HepG2 (cell line): ENCODE measurements at regions not wholly inside any gene's neighbourhood (a gene's known extent, or its start where the extent isn't known, plus 50 kb on each side); places are given as distances from the start of the nearest gene placed in this dataset.

Experiments used
- ATAC-seq: fragments of 200-7000 bp; cut with Tn5 transposase; 3 replicates; pipeline ENCODE4 v1.9.1; 2020; ENCODE audit warnings: mild to moderate bottlenecking, moderate library complexity
- BruUV-seq: library from RNA; stranded (reverse); fragments of 400-500 nt; replicated peaks from 2 replicates; lab custom pipeline; 2021; lab: Mats Ljungman, UMichigan
- CTCF ChIA-PET: fragments of 300-600 bp; formaldehyde crosslinking; extraction: SDS; loops from one replicate; lab custom pipeline; 2021; ENCODE audit warnings: low total read pairs, inconsistent platforms, low intra/inter-chr PET ratio; lab: Yijun Ruan, JAX
- POLR2A ChIA-PET: fragments of 350-600 bp; sonication (Branson Sonifier 250); formaldehyde crosslinking; loops from one replicate; lab custom pipeline; 2020; ENCODE audit warnings: antibody characterized with exemption, inconsistent platforms; lab: Yijun Ruan, JAX
- DNase-seq: peaks from one replicate; pipeline ENCODE4 v3.0.0-alpha.2; 2015; ENCODE audit warnings: low spot score
- FAIRE-seq: peaks from 3 replicates; lab custom pipeline; 2011; peaks lifted over from hg19 to GRCh38; lab: Jason Lieb, UNC
- H2AFZ ChIP-seq: one replicate; pipeline ENCODE4 v1.6.1; 2011; ENCODE audit warnings: low read length, inconsistent platforms
- H3K27ac ChIP-seq: fragments of 300-600 bp; 3 replicates; pipeline ENCODE4 v1.8.0; 2011; ENCODE audit warnings: mixed run types, mild to moderate bottlenecking, mixed read lengths, low read length, inconsistent platforms; ENCODE audit not compliant: insufficient read depth; ENCODE audit errors: extremely low read length
- H3K27me3 ChIP-seq, 2 experiments: fragments of 200-600 bp in 1 of 2; 2 replicates in 1 of 2; 3 replicates in 1 of 2; pipeline versions ENCODE4 v1.6.0 to v1.8.0; 2011; ENCODE audit warnings: low read length in 2 of 2, mild to moderate bottlenecking in 2 of 2, moderate library complexity in 2 of 2, inconsistent platforms in 1 of 2; ENCODE audit not compliant: insufficient read depth in 2 of 2, control insufficient read depth in 1 of 2
- H3K36me3 ChIP-seq, 2 experiments: fragments of 200-600 bp in 1 of 2; replicated peaks in 1 of 2; 2 replicates in 1 of 2; 3 replicates in 1 of 2; pipeline versions ENCODE4 v1.5.1 to v1.8.0; 2011; ENCODE audit warnings: low read length in 2 of 2, inconsistent platforms in 1 of 2; ENCODE audit not compliant: insufficient read depth in 2 of 2, control insufficient read depth in 1 of 2
- H3K4me1 ChIP-seq: 2 replicates; pipeline ENCODE4 v1.5.1; 2012; ENCODE audit warnings: low read length, inconsistent platforms; ENCODE audit not compliant: insufficient read depth
- H3K4me2 ChIP-seq: 2 replicates; pipeline ENCODE4 v1.6.0; 2011; ENCODE audit warnings: low read depth, low read length, inconsistent platforms
- H3K4me3 ChIP-seq, 3 experiments: fragments of 200-600 bp in 1 of 3; sonication (generic), shearing (Covaris generic) in 1 of 3; replicated peaks in 1 of 3; 2 replicates each; pipeline ENCODE4 v1.5.1; 2011 to 2016; ENCODE audit warnings: low read length in 3 of 3, inconsistent platforms in 2 of 3, low read depth in 2 of 3, mild to moderate bottlenecking in 2 of 3, control low read depth in 1 of 3, mixed read lengths in 1 of 3; ENCODE audit not compliant: insufficient read depth in 1 of 3
- H3K79me2 ChIP-seq: one replicate; pipeline ENCODE4 v1.6.1; 2011; ENCODE audit warnings: low read length, inconsistent platforms; ENCODE audit not compliant: insufficient read depth
- H3K9ac ChIP-seq: 2 replicates; pipeline ENCODE4 v1.6.0; 2011; ENCODE audit warnings: mild to moderate bottlenecking, low read depth, low read length, inconsistent platforms; ENCODE audit not compliant: insufficient read depth
- H3K9me3 ChIP-seq: 2 replicates; pipeline ENCODE4 v1.5.1; 2012; ENCODE audit warnings: mild to moderate bottlenecking, low read length
- H4K20me1 ChIP-seq: 2 replicates; pipeline ENCODE4 v1.6.0; 2011; ENCODE audit warnings: inconsistent platforms, mild to moderate bottlenecking, low read length, moderate library complexity; ENCODE audit not compliant: insufficient read depth
- ARNT ChIP-seq: fragments of 450-650 bp; IDR thresholded peaks from 2 replicates; pipeline ENCODE4 v1.6.1; 2017
- ATF7 ChIP-seq, 2 experiments: fragments of 450-650 bp in 1 of 2; sonication (generic) in 1 of 2; formaldehyde crosslinking in 1 of 2; IDR thresholded peaks; 2 replicates each; pipeline versions ENCODE4 v1.4.0 to v1.6.1; 2016 to 2020; ENCODE audit warnings: antibody characterized with exemption in 1 of 2, mild to moderate bottlenecking in 1 of 2, missing genetic modification reagents in 1 of 2
- EHMT2 ChIP-seq: fragments of 200-600 bp; sonication (generic); IDR thresholded peaks from 2 replicates; pipeline ENCODE4 v1.7.0; 2017; ENCODE audit warnings: antibody characterized with exemption, low read depth, low read length, borderline replicate concordance
- GABPA ChIP-seq, 2 experiments: IDR thresholded peaks; 2 replicates each; pipeline ENCODE4 v1.6.1; 2011 to 2016; ENCODE audit warnings: low read depth in 2 of 2, low read length in 1 of 2, missing biosample characterization in 1 of 2, missing genetic modification characterization in 1 of 2
- HNRNPLL ChIP-seq: fragments of 200-400 bp; formaldehyde crosslinking; IDR thresholded peaks from 2 replicates; pipeline ENCODE4 v1.6.1; 2017; ENCODE audit warnings: mild to moderate bottlenecking, low read depth, low read length; ENCODE audit not compliant: poor library complexity, severe bottlenecking
- MAFG ChIP-seq: sonication (generic); formaldehyde crosslinking; IDR thresholded peaks from 2 replicates; pipeline ENCODE4 v1.5.1; 2020; ENCODE audit warnings: mild to moderate bottlenecking, missing genetic modification reagents
- NR2F6 ChIP-seq, 2 experiments: IDR thresholded peaks; 2 replicates each; pipeline ENCODE4 v1.6.1; 2016; ENCODE audit warnings: antibody characterized with exemption in 1 of 2, mild to moderate bottlenecking in 1 of 2
- SMARCC2 ChIP-seq: fragments of 450-650 bp; IDR thresholded peaks from 2 replicates; pipeline ENCODE4 v1.6.1; 2017; ENCODE audit warnings: antibody characterized with exemption, mild to moderate bottlenecking
- SSRP1 ChIP-seq: IDR thresholded peaks from 2 replicates; pipeline ENCODE4 v1.6.1; 2016; ENCODE audit warnings: control low read depth
- TOE1 ChIP-seq: sonication (generic); formaldehyde crosslinking; IDR thresholded peaks from 2 replicates; pipeline ENCODE4 v1.4.0; 2020; ENCODE audit warnings: mild to moderate bottlenecking, missing genetic modification reagents
- ZNF451 ChIP-seq: sonication (generic); formaldehyde crosslinking; IDR thresholded peaks from 2 replicates; pipeline ENCODE4 v1.5.0; 2020; ENCODE audit warnings: mild to moderate bottlenecking, missing genetic modification reagents
- ZNF546 ChIP-seq: sonication (generic); formaldehyde crosslinking; conservative IDR thresholded peaks from 2 replicates; pipeline ENCODE4 v1.8.1; 2023; ENCODE audit warnings: mild to moderate bottlenecking, missing genetic modification reagents
- ZNF616 ChIP-seq: sonication (generic); formaldehyde crosslinking; IDR thresholded peaks from 2 replicates; pipeline ENCODE4 v1.5.0; 2020; ENCODE audit warnings: low read depth, mild to moderate bottlenecking, missing genetic modification reagents
- ZNF83 ChIP-seq: sonication (generic); formaldehyde crosslinking; IDR thresholded peaks from 2 replicates; pipeline ENCODE4 v1.4.0; 2020; ENCODE audit warnings: missing genetic modification reagents, mild to moderate bottlenecking, borderline replicate concordance
- in situ Hi-C: cut with HindIII; loops from 2 replicates; pipeline ENCODE4 v1.10.0; 2017; ENCODE audit warnings: low pct_unique_long_range_greater_than_20kb; ENCODE audit not compliant: extremely low pct_ligation_motif_present
- intact Hi-C: fragments of 100-400 bp; cut with micrococcal nuclease; formaldehyde crosslinking; loops from one replicate; pipeline ENCODE4 v1.10.0; 2022; ENCODE audit not compliant: unreplicated experiment
- TF ChIP-seq, protein P1 (sequence below): fragments of 450-650 bp; IDR thresholded peaks from 2 replicates; pipeline ENCODE4 v1.6.1; 2017; ENCODE audit warnings: mild to moderate bottlenecking
- TF ChIP-seq, protein P2 (sequence below): sonication (generic); formaldehyde crosslinking; IDR thresholded peaks from 2 replicates; pipeline ENCODE4 v1.8.0; 2022; ENCODE audit warnings: mild to moderate bottlenecking, missing genetic modification reagents, borderline replicate concordance
- TF ChIP-seq, protein P3 (sequence below): sonication (generic); formaldehyde crosslinking; IDR thresholded peaks from 2 replicates; pipeline ENCODE4 v1.4.0; 2020; ENCODE audit warnings: missing genetic modification reagents

DNA sequence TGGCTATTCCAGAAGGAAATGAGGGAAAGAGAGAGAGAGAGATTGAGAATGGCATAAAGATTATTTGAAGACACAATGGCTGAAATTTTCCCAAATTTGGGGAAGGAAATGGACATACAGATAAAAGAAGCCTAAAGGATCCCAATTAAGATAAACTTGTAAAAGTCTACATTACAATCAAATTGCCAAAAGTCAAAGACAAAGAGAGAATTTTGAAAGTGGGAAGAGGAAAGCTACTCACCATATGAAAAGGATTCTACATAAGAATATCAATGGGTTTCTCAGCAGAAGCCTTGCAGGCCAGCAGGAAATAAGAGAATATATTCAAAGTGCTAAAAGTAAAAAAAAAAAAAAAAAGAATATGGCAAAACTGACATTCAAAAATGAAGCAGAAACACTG lies 233.0 kb upstream of the NFIA start:
- CTCF ChIA-PET = interaction anchor here (1.3 kb wide), 3 partner anchors 193 to 1002 kb away, joined by 3 to 8 read pairs (median 5); no protein-coding TSS in a partner anchor
- Histone ChIP-seq H3K9ac (no peak overlapping the region), H2AFZ (no peak overlapping the region), H3K27me3 (no peaks in the 10 kb centered on the region; a peak in 1 of 5 replicates), H3K79me2 (no peaks in the 10 kb centered on the region), H3K4me2 (no peak overlapping the region), H3K4me3 (no peak overlapping the region), H3K36me3 (no peaks in the 10 kb centered on the region), H3K4me1 (no peaks in the 10 kb centered on the region), H4K20me1 (no peaks in the 10 kb centered on the region), H3K27ac (no peak overlapping the region), H3K9me3 (no peaks in the 10 kb centered on the region)
- POLR2A ChIA-PET = no interaction called here
- in situ Hi-C loops (no loop called here), intact Hi-C loops (loop anchor here (5.0 kb wide), 2 partner anchors 193 to 603 kb away; no protein-coding TSS in a partner anchor)
- no peak for ATAC-seq
- TF ChIP-seq, protein P1, sequence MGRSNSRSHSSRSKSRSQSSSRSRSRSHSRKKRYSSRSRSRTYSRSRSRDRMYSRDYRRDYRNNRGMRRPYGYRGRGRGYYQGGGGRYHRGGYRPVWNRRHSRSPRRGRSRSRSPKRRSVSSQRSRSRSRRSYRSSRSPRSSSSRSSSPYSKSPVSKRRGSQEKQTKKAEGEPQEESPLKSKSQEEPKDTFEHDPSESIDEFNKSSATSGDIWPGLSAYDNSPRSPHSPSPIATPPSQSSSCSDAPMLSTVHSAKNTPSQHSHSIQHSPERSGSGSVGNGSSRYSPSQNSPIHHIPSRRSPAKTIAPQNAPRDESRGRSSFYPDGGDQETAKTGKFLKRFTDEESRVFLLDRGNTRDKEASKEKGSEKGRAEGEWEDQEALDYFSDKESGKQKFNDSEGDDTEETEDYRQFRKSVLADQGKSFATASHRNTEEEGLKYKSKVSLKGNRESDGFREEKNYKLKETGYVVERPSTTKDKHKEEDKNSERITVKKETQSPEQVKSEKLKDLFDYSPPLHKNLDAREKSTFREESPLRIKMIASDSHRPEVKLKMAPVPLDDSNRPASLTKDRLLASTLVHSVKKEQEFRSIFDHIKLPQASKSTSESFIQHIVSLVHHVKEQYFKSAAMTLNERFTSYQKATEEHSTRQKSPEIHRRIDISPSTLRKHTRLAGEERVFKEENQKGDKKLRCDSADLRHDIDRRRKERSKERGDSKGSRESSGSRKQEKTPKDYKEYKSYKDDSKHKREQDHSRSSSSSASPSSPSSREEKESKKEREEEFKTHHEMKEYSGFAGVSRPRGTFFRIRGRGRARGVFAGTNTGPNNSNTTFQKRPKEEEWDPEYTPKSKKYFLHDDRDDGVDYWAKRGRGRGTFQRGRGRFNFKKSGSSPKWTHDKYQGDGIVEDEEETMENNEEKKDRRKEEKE = no peak
- no peak for TF ChIP-seq GABPA (IDR thresholded peaks at IDR 0.05; ENCODE audit: low read depth, low read length)
- TF ChIP-seq GABPA (CRISPR knock-in tag; IDR thresholded peaks at IDR 0.05; ENCODE audit: low read depth) = no peak
- TF ChIP-seq, protein P2, sequence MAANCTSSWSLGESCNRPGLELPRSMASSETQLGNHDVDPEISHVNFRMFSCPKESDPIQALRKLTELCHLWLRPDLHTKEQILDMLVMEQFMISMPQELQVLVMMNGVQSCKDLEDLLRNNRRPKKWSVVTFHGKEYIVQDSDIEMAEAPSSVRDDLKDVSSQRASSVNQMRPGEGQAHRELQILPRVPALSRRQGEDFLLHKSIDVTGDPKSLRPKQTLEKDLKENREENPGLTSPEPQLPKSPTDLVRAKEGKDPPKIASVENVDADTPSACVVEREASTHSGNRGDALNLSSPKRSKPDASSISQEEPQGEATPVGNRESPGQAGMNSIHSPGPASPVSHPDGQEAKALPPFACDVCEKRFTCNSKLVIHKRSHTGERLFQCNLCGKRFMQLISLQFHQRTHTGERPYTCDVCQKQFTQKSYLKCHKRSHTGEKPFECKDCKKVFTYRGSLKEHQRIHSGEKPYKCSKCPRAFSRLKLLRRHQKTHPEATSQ (CRISPR knock-in tag) = no peak
- no peak for TF ChIP-seq TOE1 (CRISPR knock-in tag)
- TF ChIP-seq EHMT2 = no peak
- TF ChIP-seq SSRP1 = no peak
- no peak for TF ChIP-seq ZNF546
- no peak for TF ChIP-seq ZNF451 (CRISPR knock-in tag)
- no peak for TF ChIP-seq HNRNPLL
- no peak for TF ChIP-seq ZNF83 (CRISPR knock-in tag)
- TF ChIP-seq ARNT = no peak
- TF ChIP-seq ZNF616 (CRISPR knock-in tag) = no peak
- TF ChIP-seq, protein P3, sequence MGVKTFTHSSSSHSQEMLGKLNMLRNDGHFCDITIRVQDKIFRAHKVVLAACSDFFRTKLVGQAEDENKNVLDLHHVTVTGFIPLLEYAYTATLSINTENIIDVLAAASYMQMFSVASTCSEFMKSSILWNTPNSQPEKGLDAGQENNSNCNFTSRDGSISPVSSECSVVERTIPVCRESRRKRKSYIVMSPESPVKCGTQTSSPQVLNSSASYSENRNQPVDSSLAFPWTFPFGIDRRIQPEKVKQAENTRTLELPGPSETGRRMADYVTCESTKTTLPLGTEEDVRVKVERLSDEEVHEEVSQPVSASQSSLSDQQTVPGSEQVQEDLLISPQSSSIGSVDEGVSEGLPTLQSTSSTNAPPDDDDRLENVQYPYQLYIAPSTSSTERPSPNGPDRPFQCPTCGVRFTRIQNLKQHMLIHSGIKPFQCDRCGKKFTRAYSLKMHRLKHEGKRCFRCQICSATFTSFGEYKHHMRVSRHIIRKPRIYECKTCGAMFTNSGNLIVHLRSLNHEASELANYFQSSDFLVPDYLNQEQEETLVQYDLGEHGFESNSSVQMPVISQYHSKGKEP = no peak
- no peak for TF ChIP-seq SMARCC2
- no peak for TF ChIP-seq NR2F6 (IDR thresholded peaks at IDR 0.05)
- TF ChIP-seq NR2F6 (CRISPR knock-in tag; IDR thresholded peaks at IDR 0.05) = no peak
- TF ChIP-seq MAFG (CRISPR knock-in tag) = no peak
- TF ChIP-seq ATF7 (IDR thresholded peaks at IDR 0.05) = no peak
- TF ChIP-seq ATF7 (CRISPR knock-in tag; IDR thresholded peaks at IDR 0.05) = no peak
- no peak for FAIRE-seq
- no TSS peak for BruUV-seq
- no peak for DNase-seq
